H1 (cell line): ENCODE measurements at regions not wholly inside any gene's neighbourhood (a gene's known extent, or its start where the extent isn't known, plus 50 kb on each side); places are given as distances from the start of the nearest gene placed in this dataset.

Source experiments
- EP300 ChIP-seq, 2 experiments: IDR thresholded peaks; 1 replicate in 1 of 2; 2 replicates in 1 of 2; pipeline ENCODE4 v1.6.1; 2011 to 2012; ENCODE audit warnings: low read depth in 2 of 2, low read length in 2 of 2, mild to moderate bottlenecking in 2 of 2, borderline replicate concordance in 1 of 2, inconsistent platforms in 1 of 2, moderate library complexity in 1 of 2
- JUN ChIP-seq: IDR thresholded peaks from 2 replicates; pipeline ENCODE4 v1.6.1; 2011; ENCODE audit warnings: low read depth, mild to moderate bottlenecking, improper control_type of control experiment, low read length
- POLR2A ChIP-seq, 2 experiments: IDR thresholded peaks; 1 replicate in 1 of 2; 2 replicates in 1 of 2; pipeline ENCODE4 v1.6.1; 2011; ENCODE audit warnings: low read depth in 2 of 2, low read length in 2 of 2, mild to moderate bottlenecking in 2 of 2; ENCODE audit errors: control extremely low read depth in 1 of 2
- POLR2AphosphoS5 ChIP-seq: IDR thresholded peaks from 2 replicates; pipeline ENCODE4 v1.6.1; 2011; ENCODE audit warnings: low read depth, low read length
- RAD21 ChIP-seq, 2 experiments: IDR thresholded peaks in 1 of 2; conservative IDR thresholded peaks in 1 of 2; 2 replicates each; pipeline ENCODE4 v1.6.1; 2011; ENCODE audit warnings: low read depth in 2 of 2, low read length in 2 of 2, improper control_type of control experiment in 1 of 2, inconsistent platforms in 1 of 2, mild to moderate bottlenecking in 1 of 2, moderate library complexity in 1 of 2
- SP2 ChIP-seq: IDR thresholded peaks from 2 replicates; pipeline ENCODE4 v1.6.1; 2012; ENCODE audit warnings: mild to moderate bottlenecking, low read length, inconsistent platforms
- ZNF274 ChIP-seq: IDR thresholded peaks from 2 replicates; pipeline ENCODE4 v1.7.0; 2012; ENCODE audit warnings: low read length, borderline replicate concordance; ENCODE audit errors: extremely low read depth
- TF ChIP-seq, protein P1 (sequence below), 3 experiments: IDR thresholded peaks; 1 replicate in 2 of 3; 2 replicates in 1 of 3; pipeline versions ENCODE4 v1.5.1 to v1.6.1; 2011; ENCODE audit warnings: low read length in 3 of 3, mild to moderate bottlenecking in 3 of 3, inconsistent platforms in 2 of 3, low read depth in 1 of 3, moderate library complexity in 1 of 3; ENCODE audit not compliant: insufficient read depth in 1 of 3; ENCODE audit errors: control extremely low read depth in 1 of 3

GRCh38 chr7:13042605-13043236 is 355.3 kb downstream of the ARL4A start:
- TF ChIP-seq EP300 (IDR thresholded peaks at IDR 0.05; ENCODE audit: borderline replicate concordance in 1 of 2, low read depth in 2 of 2, low read length in 2 of 2) (no peak), POLR2AphosphoS5 (no peak), POLR2A (IDR thresholded peaks at IDR 0.05; ENCODE audit: control extremely low read depth in 1 of 2, low read depth in 2 of 2, low read length in 2 of 2) (no peak), JUN (no peak), SP2 (no peak), ZNF274 (no peak), RAD21 (IDR thresholded peaks at IDR 0.05 in 1 of 2, conservative IDR thresholded peaks at IDR 0.05 in 1 of 2; ENCODE audit: low read depth in 2 of 2, low read length in 2 of 2) (no peak)
- TF ChIP-seq, protein P1, sequence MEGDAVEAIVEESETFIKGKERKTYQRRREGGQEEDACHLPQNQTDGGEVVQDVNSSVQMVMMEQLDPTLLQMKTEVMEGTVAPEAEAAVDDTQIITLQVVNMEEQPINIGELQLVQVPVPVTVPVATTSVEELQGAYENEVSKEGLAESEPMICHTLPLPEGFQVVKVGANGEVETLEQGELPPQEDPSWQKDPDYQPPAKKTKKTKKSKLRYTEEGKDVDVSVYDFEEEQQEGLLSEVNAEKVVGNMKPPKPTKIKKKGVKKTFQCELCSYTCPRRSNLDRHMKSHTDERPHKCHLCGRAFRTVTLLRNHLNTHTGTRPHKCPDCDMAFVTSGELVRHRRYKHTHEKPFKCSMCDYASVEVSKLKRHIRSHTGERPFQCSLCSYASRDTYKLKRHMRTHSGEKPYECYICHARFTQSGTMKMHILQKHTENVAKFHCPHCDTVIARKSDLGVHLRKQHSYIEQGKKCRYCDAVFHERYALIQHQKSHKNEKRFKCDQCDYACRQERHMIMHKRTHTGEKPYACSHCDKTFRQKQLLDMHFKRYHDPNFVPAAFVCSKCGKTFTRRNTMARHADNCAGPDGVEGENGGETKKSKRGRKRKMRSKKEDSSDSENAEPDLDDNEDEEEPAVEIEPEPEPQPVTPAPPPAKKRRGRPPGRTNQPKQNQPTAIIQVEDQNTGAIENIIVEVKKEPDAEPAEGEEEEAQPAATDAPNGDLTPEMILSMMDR (IDR thresholded peaks at IDR 0.05; ENCODE audit: control extremely low read depth in 1 of 3, insufficient read depth in 1 of 3, low read depth in 1 of 3, low read length in 3 of 3) = no peak
